Breast epithelium (tissue), 4 donors: ENCODE measurements at regions not wholly inside any gene's neighbourhood (a gene's known extent, or its start where the extent isn't known, plus 50 kb on each side); places are given as distances from the start of the nearest gene placed in this dataset.

Experiments
- DNase-seq, 2 donors: peaks; one replicate each; pipeline ENCODE4 v3.0.0-alpha.2; 2019; ENCODE audit warnings: low spot score in 2 of 2
- H3K27ac ChIP-seq, 2 donors: fragments of 200-600 bp; sonication (generic) in 1 of 2; one replicate each; pipeline ENCODE4 v1.5.1; 2016 to 2019; ENCODE audit warnings: mild to moderate bottlenecking in 1 of 2
- H3K27me3 ChIP-seq, 2 donors: fragments of 200-600 bp; sonication (generic) in 1 of 2; one replicate each; pipeline versions ENCODE4 v1.5.1 to v1.6.0; 2017 to 2019; ENCODE audit warnings: control low read depth in 1 of 2, mild to moderate bottlenecking in 1 of 2
- H3K36me3 ChIP-seq: fragments of 200-600 bp; one replicate; pipeline ENCODE4 v1.5.1; 2019
- H3K4me1 ChIP-seq, 2 donors: fragments of 200-600 bp; sonication (generic); one replicate each; pipeline ENCODE4 v1.5.1; 2016 to 2019; ENCODE audit warnings: control low read depth in 1 of 2
- H3K4me3 ChIP-seq, 3 donors: fragments of 200-600 bp; sonication (generic); 1 replicate in 2 of 3; 2 replicates in 1 of 3; pipeline ENCODE4 v1.5.1; 2016 to 2019; ENCODE audit warnings: mild to moderate bottlenecking in 3 of 3, moderate library complexity in 2 of 3
- H3K9me3 ChIP-seq, 2 donors: fragments of 200-600 bp; sonication (generic) in 1 of 2; one replicate each; pipeline ENCODE4 v1.5.1; 2016 to 2019; ENCODE audit warnings: control low read depth in 1 of 2
- CTCF ChIP-seq, 3 donors: fragments of 450-650 bp; IDR thresholded peaks; one replicate each; pipeline ENCODE4 v1.5.1; 2016 to 2017; ENCODE audit warnings: antibody characterized with exemption in 3 of 3, mild to moderate bottlenecking in 3 of 3, moderate library complexity in 3 of 3
- POLR2A ChIP-seq: fragments of 450-650 bp; IDR thresholded peaks from one replicate; pipeline ENCODE4 v1.6.1; 2016; ENCODE audit warnings: antibody characterized with exemption, mild to moderate bottlenecking, moderate library complexity
- POLR2AphosphoS5 ChIP-seq, 3 donors: sonication (generic); formaldehyde crosslinking; IDR thresholded peaks; one replicate each; pipeline ENCODE4 v1.6.1; 2017; ENCODE audit warnings: antibody characterized with exemption in 3 of 3
- intact Hi-C: fragments of 100-400 bp; cut with DNase I; formaldehyde crosslinking; loops from one replicate; pipeline ENCODE4 v1.15.1; 2023; ENCODE audit warnings: low total_unique reads

DNA sequence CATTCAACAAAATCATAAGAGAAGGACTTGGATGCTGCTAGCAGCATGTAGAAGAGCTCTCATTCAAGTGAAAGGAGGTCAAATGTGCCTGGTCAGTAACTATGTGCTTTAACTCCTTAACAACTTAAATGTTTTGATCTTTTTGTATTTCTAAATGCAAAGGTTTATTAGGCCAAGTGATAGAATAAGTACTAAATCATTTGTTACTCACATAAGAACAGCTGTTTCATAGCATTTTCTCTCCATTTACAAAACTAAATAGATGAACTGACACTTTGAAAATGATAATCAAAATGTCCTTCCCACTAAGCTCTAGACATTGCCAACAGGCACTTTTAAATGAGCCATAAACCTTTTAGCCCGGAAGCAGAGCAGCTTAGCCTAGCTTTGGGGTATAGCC is 254.3 kb upstream of the PRMT6 start:
- no peak overlapping the region for H3K27ac ChIP-seq
- no peaks in the 10 kb centered on the region for H3K36me3 ChIP-seq
- H3K4me1 ChIP-seq: no peaks in the 10 kb centered on the region
- H3K27me3 ChIP-seq: no peaks in the 10 kb centered on the region
- no peak for DNase-seq
- TF ChIP-seq POLR2AphosphoS5 (IDR thresholded peaks at IDR 0.05): no peak
- TF ChIP-seq POLR2A: no peak
- no peak for TF ChIP-seq CTCF (IDR thresholded peaks at IDR 0.05)
- no peak overlapping the region for H3K4me3 ChIP-seq
- intact Hi-C loops: no loop called here
- H3K9me3 ChIP-seq: no peaks in the 10 kb centered on the region

DNA sequence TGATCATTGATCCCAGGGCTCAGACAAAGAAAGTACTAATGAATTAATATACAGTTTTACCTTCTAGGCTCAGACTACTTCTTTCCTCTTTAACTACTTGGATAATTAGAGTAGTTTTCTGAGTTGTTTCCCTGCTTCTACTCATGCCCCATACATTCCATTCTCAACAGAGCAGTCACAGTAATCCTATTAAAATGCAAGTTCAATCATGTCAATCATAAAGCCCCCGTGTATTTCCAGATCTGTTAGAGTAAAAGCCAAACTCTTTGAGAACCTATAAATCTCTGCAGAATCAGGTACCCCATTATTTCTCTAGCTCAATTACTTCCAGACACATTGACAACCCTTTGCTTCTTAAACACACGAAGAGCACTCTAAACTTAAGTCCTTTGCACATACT is 242.1 kb upstream of the PRMT6 start:
- no peak for DNase-seq
- Histone ChIP-seq H3K9me3 (peaks cover 2 to 5% of the 10 kb centered on the region in 2 donors), H3K27me3 (no peaks in the 10 kb centered on the region), H3K36me3 (no peaks in the 10 kb centered on the region), H3K4me1 (no peaks in the 10 kb centered on the region), H3K27ac (no peak overlapping the region), H3K4me3 (no peak overlapping the region)
- intact Hi-C loops: no loop called here
- TF ChIP-seq POLR2A (no peak), CTCF (IDR thresholded peaks at IDR 0.05) (no peak), POLR2AphosphoS5 (IDR thresholded peaks at IDR 0.05) (no peak)

DNA sequence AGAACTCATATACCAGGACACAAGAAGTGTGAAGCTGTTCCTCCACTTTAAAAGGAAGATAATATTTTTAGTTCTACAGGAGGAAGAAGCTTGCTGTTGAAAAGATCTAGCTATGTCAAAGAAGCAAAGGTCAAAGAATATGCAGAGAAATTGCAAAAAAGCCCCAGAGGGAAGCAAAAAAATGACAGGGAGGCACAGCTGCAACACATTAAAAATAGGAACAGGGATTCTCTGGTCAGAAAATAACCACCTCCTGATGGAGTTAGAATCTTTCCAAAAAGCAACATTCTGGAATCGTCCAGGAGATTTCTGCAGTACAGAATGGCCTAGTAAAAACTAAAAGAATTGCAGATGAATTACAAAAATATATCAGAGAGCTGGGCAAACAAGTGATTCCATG is 238.9 kb upstream of the PRMT6 start:
- Histone ChIP-seq H3K27ac (no peak overlapping the region), H3K4me3 (no peak overlapping the region), H3K36me3 (no peaks in the 10 kb centered on the region), H3K4me1 (no peaks in the 10 kb centered on the region), H3K9me3 (peaks cover 0 to 7% of the 10 kb centered on the region in 2 donors), H3K27me3 (no peaks in the 10 kb centered on the region)
- intact Hi-C loops: no loop called here
- DNase-seq: no peak
- no peak for TF ChIP-seq POLR2A
- no peak for TF ChIP-seq POLR2AphosphoS5 (IDR thresholded peaks at IDR 0.05)
- TF ChIP-seq CTCF (IDR thresholded peaks at IDR 0.05): no peak

DNA sequence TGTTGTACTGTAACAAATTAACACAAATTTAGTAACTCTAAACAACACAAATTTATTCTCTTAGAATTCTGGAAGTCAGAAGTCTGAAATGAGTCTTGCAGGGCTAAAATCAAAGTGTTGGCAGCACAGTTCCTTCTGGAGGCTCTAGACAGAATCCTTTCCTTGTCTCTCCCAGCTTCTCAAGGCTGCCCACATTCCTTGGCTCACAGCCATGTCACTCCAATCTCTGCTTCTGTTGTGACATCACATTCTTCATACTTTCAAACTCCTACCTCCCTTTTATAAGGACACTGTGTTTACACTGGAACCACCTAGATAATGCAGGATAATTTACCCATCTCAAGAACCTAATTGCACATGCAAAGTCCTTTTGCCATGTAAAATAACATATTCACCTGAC is 225.0 kb upstream of the PRMT6 start:
- no peak for DNase-seq
- H3K9me3 ChIP-seq: no peaks in the 10 kb centered on the region
- H3K27ac ChIP-seq: no peak overlapping the region
- H3K27me3 ChIP-seq: no peaks in the 10 kb centered on the region
- intact Hi-C loops: no loop called here
- no peaks in the 10 kb centered on the region for H3K36me3 ChIP-seq
- TF ChIP-seq CTCF (IDR thresholded peaks at IDR 0.05) (no peak), POLR2AphosphoS5 (IDR thresholded peaks at IDR 0.05) (no peak), POLR2A (no peak)
- no peaks in the 10 kb centered on the region for H3K4me1 ChIP-seq
- no peak overlapping the region for H3K4me3 ChIP-seq

GRCh38 chr1:106836708-106837107 is 219.8 kb upstream of the PRMT6 start:
- Histone ChIP-seq H3K27ac (no peak overlapping the region), H3K27me3 (no peaks in the 10 kb centered on the region), H3K9me3 (no peaks in the 10 kb centered on the region), H3K36me3 (no peaks in the 10 kb centered on the region), H3K4me3 (no peak overlapping the region), H3K4me1 (no peaks in the 10 kb centered on the region)
- TF ChIP-seq CTCF (IDR thresholded peaks at IDR 0.05): no peak
- TF ChIP-seq POLR2A: no peak
- no peak for TF ChIP-seq POLR2AphosphoS5 (IDR thresholded peaks at IDR 0.05)
- intact Hi-C loops: no loop called here
- no peak for DNase-seq
